Neuronal stem cell (in vitro differentiated cells): ENCODE measurements at regions not wholly inside any gene's neighbourhood (a gene's known extent, or its start where the extent isn't known, plus 50 kb on each side); places are given as distances from the start of the nearest gene placed in this dataset.

ENCODE experiments used
- DNase-seq: peaks from one replicate; pipeline ENCODE4 v3.0.0-alpha.2; 2013; ENCODE audit warnings: low spot score
- H2AFZ ChIP-seq: one replicate; pipeline ENCODE4 v1.6.1; 2013; ENCODE audit warnings: mild to moderate bottlenecking, low read length, inconsistent platforms
- H2AK5ac ChIP-seq: 2 replicates; pipeline ENCODE4 v1.6.1; 2013; ENCODE audit warnings: low read depth, mild to moderate bottlenecking, inconsistent platforms, low read length, moderate library complexity, mixed read lengths
- H2BK120ac ChIP-seq: 2 replicates; pipeline ENCODE4 v1.6.1; 2013; ENCODE audit warnings: low read depth, mild to moderate bottlenecking, inconsistent platforms, low read length, moderate library complexity, mixed read lengths
- H2BK12ac ChIP-seq: one replicate; pipeline ENCODE4 v1.6.1; 2013; ENCODE audit warnings: low read length, inconsistent platforms
- H2BK15ac ChIP-seq: 2 replicates; pipeline ENCODE4 v1.6.1; 2013; ENCODE audit warnings: mild to moderate bottlenecking, low read length, inconsistent platforms, mixed read lengths
- H2BK5ac ChIP-seq: one replicate; pipeline ENCODE4 v1.6.1; 2013; ENCODE audit warnings: inconsistent platforms, mild to moderate bottlenecking, low read length, moderate library complexity
- H3K14ac ChIP-seq: one replicate; pipeline ENCODE4 v1.6.1; 2013; ENCODE audit warnings: low read length, inconsistent platforms
- H3K18ac ChIP-seq: 2 replicates; pipeline ENCODE4 v1.6.1; 2013; ENCODE audit warnings: low read length, inconsistent platforms
- H3K23ac ChIP-seq: 2 replicates; pipeline ENCODE4 v1.6.1; 2013; ENCODE audit warnings: low read depth, mild to moderate bottlenecking, mixed read lengths, low read length, inconsistent platforms; ENCODE audit not compliant: poor library complexity
- H3K27ac ChIP-seq: replicated peaks from 3 replicates; pipeline ENCODE4 v1.5.1; 2013; ENCODE audit warnings: low read length, inconsistent platforms
- H3K27me3 ChIP-seq, 3 experiments: 2 replicates each; pipeline ENCODE4 v1.6.1; 2013; ENCODE audit warnings: low read length in 3 of 3, mild to moderate bottlenecking in 2 of 3, inconsistent platforms in 1 of 3, low read depth in 1 of 3, mixed read lengths in 1 of 3, moderate library complexity in 1 of 3; ENCODE audit not compliant: control insufficient read depth in 3 of 3, insufficient read depth in 3 of 3
- H3K36me3 ChIP-seq, 2 donors: replicated peaks in 1 of 2; 2 replicates each; pipeline ENCODE4 v1.6.1; 2013; ENCODE audit warnings: low read length in 2 of 2; ENCODE audit not compliant: control insufficient read depth in 2 of 2, insufficient read depth in 2 of 2
- H3K4ac ChIP-seq: 2 replicates; pipeline ENCODE4 v1.6.1; 2013; ENCODE audit warnings: inconsistent platforms, mild to moderate bottlenecking, low read length, moderate library complexity
- H3K4me1 ChIP-seq, 2 donors: 1 replicate in 1 of 2; 2 replicates in 1 of 2; pipeline ENCODE4 v1.6.1; 2013; ENCODE audit warnings: low read length in 2 of 2, low read depth in 1 of 2; ENCODE audit not compliant: control insufficient read depth in 2 of 2, insufficient read depth in 1 of 2
- H3K4me2 ChIP-seq: one replicate; pipeline ENCODE4 v1.6.1; 2013; ENCODE audit warnings: mild to moderate bottlenecking, low read length, inconsistent platforms; ENCODE audit not compliant: insufficient read depth, poor library complexity, severe bottlenecking
- H3K4me3 ChIP-seq, 2 donors: 2 replicates each; pipeline ENCODE4 v1.5.1; 2013; ENCODE audit warnings: low read length in 2 of 2, mild to moderate bottlenecking in 2 of 2, inconsistent platforms in 1 of 2, moderate library complexity in 1 of 2
- H3K79me1 ChIP-seq: one replicate; pipeline ENCODE4 v1.6.1; 2013; ENCODE audit warnings: low read depth, mild to moderate bottlenecking, inconsistent platforms, low read length, moderate library complexity
- H3K9ac ChIP-seq: one replicate; pipeline ENCODE4 v1.6.1; 2013; ENCODE audit warnings: mild to moderate bottlenecking, low read depth, low read length, inconsistent platforms; ENCODE audit not compliant: poor library complexity
- H3K9me3 ChIP-seq, 2 donors: replicated peaks in 1 of 2; 2 replicates each; pipeline versions ENCODE3 to v1.6.1; 2013; ENCODE audit warnings: low read length in 2 of 2, mild to moderate bottlenecking in 2 of 2, inconsistent platforms in 1 of 2, low read depth in 1 of 2, mixed read lengths in 1 of 2, moderate library complexity in 1 of 2; ENCODE audit not compliant: control insufficient read depth in 2 of 2, insufficient read depth in 1 of 2
- H4K8ac ChIP-seq: one replicate; pipeline ENCODE4 v1.6.1; 2013; ENCODE audit warnings: low read depth, mild to moderate bottlenecking, inconsistent platforms, low read length, moderate library complexity
- H4K91ac ChIP-seq: one replicate; pipeline ENCODE4 v1.6.1; 2013; ENCODE audit warnings: low read length, low read depth, mild to moderate bottlenecking, inconsistent platforms; ENCODE audit not compliant: poor library complexity
- WGBS, 2 donors: extraction: QIAGEN DNeasy Blood & Tissue Kit; methylation state at CpG; one replicate each; pipeline ENCODE4 v1.1.7; 2013; ENCODE audit warnings: missing lambda C conversion rate in 2 of 2, mixed read lengths in 1 of 2; ENCODE audit not compliant: insufficient read length in 2 of 2, insufficient replicate concordance in 1 of 2; ENCODE audit errors: extremely low coverage in 2 of 2; 5-methylcytosine and 5-hydroxymethylcytosine counted together

DNA sequence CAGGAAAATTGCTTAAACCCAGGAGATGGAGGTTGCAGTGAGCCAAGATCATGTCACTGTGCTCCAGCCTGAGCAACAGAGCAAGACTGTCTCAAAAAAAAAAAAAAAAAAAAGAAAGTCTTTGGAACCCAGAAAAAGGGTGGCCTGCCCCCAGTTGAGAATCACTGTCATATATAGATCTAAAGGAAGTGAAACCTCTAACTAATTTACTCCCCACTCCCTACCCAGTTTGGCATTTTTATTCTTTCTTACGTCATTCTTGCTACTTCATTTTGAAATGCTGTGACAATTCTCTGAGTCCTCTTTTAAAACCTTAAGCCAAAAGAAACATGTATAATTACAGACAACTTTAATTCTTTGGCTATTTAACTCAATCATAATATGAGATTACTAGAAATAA lies 254.8 kb downstream of the CDC5L start:
- WGBS, 2 donors: no CpG with 5 or more reads among the region's 1 CpG
- Histone ChIP-seq H2AFZ (no peak overlapping the region), H2AK5ac (no peak overlapping the region), H2BK120ac (no peak overlapping the region), H3K27ac (no peak overlapping the region), H3K27me3 (no peaks in the 10 kb centered on the region), H3K23ac (no peak overlapping the region), H2BK12ac (no peak overlapping the region), H3K18ac (no peak overlapping the region), H3K9ac (no peak overlapping the region), H3K9me3 (no peaks in the 10 kb centered on the region), H3K14ac (no peak overlapping the region), H3K4me2 (no peak overlapping the region), H4K91ac (no peak overlapping the region), H3K79me1 (no peaks in the 10 kb centered on the region), H2BK15ac (no peak overlapping the region), H3K36me3 (no peaks in the 10 kb centered on the region), H4K8ac (no peak overlapping the region), H2BK5ac (no peak overlapping the region), H3K4me1 (no peaks in the 10 kb centered on the region), H3K4me3 (no peak overlapping the region), H3K4ac (no peak overlapping the region)
- DNase-seq: no peak

DNA sequence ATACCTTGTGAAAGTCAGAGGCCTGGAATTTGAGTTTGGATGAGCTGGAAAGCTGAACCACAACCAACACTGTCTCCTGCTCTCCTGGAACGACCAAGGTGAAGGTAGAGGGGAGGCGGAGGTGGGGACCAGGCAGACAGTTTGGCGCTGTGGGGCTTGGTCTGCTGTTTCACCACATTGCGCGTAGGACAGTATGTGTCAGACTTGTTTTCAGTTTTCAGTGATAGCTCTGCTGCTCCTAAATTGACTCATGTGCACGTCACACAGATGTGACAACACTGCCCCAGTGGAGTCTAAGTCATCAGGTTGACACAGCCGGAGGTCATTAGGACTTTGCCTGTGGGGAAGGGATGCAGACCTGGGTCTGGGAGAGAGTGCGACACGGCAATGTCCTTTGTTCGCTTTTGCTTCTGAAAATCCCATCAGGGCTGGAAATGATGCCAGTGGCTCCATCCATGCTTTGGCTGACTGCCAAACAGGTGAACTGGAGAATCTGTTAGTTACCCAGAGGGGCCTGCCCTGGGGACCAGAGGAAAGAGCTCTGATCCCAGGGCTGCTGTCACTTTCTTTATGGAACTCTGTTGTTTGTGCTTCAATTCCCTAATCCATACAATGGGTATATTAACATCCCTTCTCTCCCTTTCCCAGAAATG lies 255.5 kb downstream of the CDC5L start:
- H3K9me3 ChIP-seq: no peaks in the 10 kb centered on the region
- no peak overlapping the region for H4K8ac ChIP-seq
- no peak overlapping the region for H3K4me3 ChIP-seq
- H2AFZ ChIP-seq: no peak overlapping the region
- no peaks in the 10 kb centered on the region for H3K4me1 ChIP-seq
- no peak overlapping the region for H3K27ac ChIP-seq
- H3K36me3 ChIP-seq: no peaks in the 10 kb centered on the region
- WGBS, 2 donors: no CpG with 5 or more reads among the region's 10 CpGs
- no peak overlapping the region for H2BK12ac ChIP-seq
- H3K23ac ChIP-seq: no peak overlapping the region
- H2BK5ac ChIP-seq: no peak overlapping the region
- no peak overlapping the region for H3K9ac ChIP-seq
- H3K4me2 ChIP-seq: no peak overlapping the region
- H3K18ac ChIP-seq: peak overlapping the region; percentile 35
- H2AK5ac ChIP-seq: no peak overlapping the region
- no peak for DNase-seq
- H3K79me1 ChIP-seq: no peaks in the 10 kb centered on the region
- H3K4ac ChIP-seq: no peak overlapping the region
- H2BK15ac ChIP-seq: no peak overlapping the region
- no peak overlapping the region for H3K14ac ChIP-seq
- no peak overlapping the region for H2BK120ac ChIP-seq
- no peak overlapping the region for H4K91ac ChIP-seq
- H3K27me3 ChIP-seq: no peaks in the 10 kb centered on the region

DNA sequence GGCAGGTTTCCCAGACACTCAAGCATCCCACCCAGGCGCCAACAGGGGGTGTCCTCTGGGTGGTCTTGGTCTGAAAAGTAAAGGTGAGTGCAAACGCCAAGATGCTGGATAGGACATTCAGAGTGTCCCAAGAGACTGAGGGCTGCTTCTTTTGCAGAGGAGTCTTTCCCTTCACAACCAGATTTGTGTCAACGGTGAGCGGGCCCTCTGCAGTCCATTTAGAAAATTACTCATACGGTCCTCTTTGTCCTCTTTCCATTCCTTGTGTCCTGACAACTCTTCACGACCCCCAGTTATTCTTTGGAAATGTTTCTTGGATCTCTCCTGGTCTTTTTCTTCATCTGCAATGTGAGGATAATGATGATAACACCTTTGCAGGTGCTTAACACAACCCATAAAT lies 257.8 kb downstream of the CDC5L start:
- Histone ChIP-seq H3K23ac (no peak overlapping the region), H3K9me3 (no peaks in the 10 kb centered on the region), H3K36me3 (no peaks in the 10 kb centered on the region), H3K4me3 (no peak overlapping the region), H3K14ac (no peak overlapping the region), H2BK12ac (no peak overlapping the region), H3K4me2 (no peak overlapping the region), H3K18ac (no peak overlapping the region), H3K4me1 (no peaks in the 10 kb centered on the region), H3K27me3 (no peaks in the 10 kb centered on the region), H3K79me1 (no peaks in the 10 kb centered on the region), H4K91ac (no peak overlapping the region), H3K27ac (no peak overlapping the region), H2BK5ac (no peak overlapping the region), H2AK5ac (no peak overlapping the region), H4K8ac (no peak overlapping the region), H3K9ac (no peak overlapping the region), H3K4ac (no peak overlapping the region), H2BK120ac (no peak overlapping the region), H2AFZ (peak overlapping the region; percentile 31), H2BK15ac (no peak overlapping the region)
- no CpG with 5 or more reads among the region's 6 CpGs for WGBS, 2 donors
- no peak for DNase-seq

DNA sequence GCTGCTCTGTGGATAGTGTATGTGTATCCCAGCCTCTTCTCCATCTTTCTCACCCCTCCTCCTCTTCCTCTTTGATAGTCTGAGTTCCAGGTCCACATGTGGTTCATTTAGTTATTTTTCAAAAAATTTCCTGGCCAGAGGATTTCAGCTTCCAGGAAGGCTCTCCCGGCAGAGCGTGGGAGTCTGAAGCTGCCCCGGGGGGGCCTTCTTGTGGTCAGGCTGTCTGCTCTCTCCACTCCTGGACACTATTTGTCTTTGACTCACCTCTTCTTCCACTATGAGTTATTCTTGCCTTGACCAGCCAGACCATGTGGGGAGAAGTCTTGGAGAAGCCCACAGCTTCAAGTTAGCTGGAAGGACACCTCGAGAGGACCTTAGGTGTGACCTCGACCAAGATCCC lies 258.8 kb downstream of the CDC5L start:
- no peak overlapping the region for H3K18ac ChIP-seq
- H3K9ac ChIP-seq: no peak overlapping the region
- no peaks in the 10 kb centered on the region for H3K9me3 ChIP-seq
- no peaks in the 10 kb centered on the region for H3K36me3 ChIP-seq
- H4K8ac ChIP-seq: no peak overlapping the region
- H3K4me3 ChIP-seq: no peak overlapping the region
- peaks cover 0 to under 1% of the 10 kb centered on the region in 2 donors for H3K4me1 ChIP-seq
- no peaks in the 10 kb centered on the region for H3K79me1 ChIP-seq
- DNase-seq: no peak
- H3K27ac ChIP-seq: no peak overlapping the region
- no peak overlapping the region for H2AFZ ChIP-seq
- WGBS, 2 donors: no CpG with 5 or more reads among the region's 5 CpGs
- no peak overlapping the region for H2AK5ac ChIP-seq
- H3K4me2 ChIP-seq: no peak overlapping the region
- H2BK15ac ChIP-seq: no peak overlapping the region
- H2BK12ac ChIP-seq: no peak overlapping the region
- H2BK5ac ChIP-seq: no peak overlapping the region
- no peak overlapping the region for H4K91ac ChIP-seq
- H3K23ac ChIP-seq: no peak overlapping the region
- no peak overlapping the region for H3K14ac ChIP-seq
- H2BK120ac ChIP-seq: no peak overlapping the region
- no peak overlapping the region for H3K4ac ChIP-seq
- H3K27me3 ChIP-seq: no peaks in the 10 kb centered on the region
